H9 (cell line): ENCODE measurements at regions not wholly inside any gene's neighbourhood (a gene's known extent, or its start where the extent isn't known, plus 50 kb on each side); places are given as distances from the start of the nearest gene placed in this dataset.

Source experiments
- DNase-seq: peaks from one replicate; pipeline ENCODE4 v3.0.0-alpha.2; 2017
- H2AFZ ChIP-seq: one replicate; pipeline ENCODE4 v1.6.1; 2013; ENCODE audit warnings: mild to moderate bottlenecking, low read length, control low read depth, moderate library complexity
- H2AK5ac ChIP-seq: 2 replicates; pipeline ENCODE4 v1.6.1; 2013; ENCODE audit warnings: low read length, control low read depth, mixed read lengths; ENCODE audit not compliant: insufficient read length
- H2BK120ac ChIP-seq: one replicate; pipeline ENCODE4 v1.6.1; 2013; ENCODE audit warnings: low read depth, mild to moderate bottlenecking, low read length, control low read depth, inconsistent platforms; ENCODE audit not compliant: poor library complexity, severe bottlenecking
- H2BK12ac ChIP-seq: 2 replicates; pipeline ENCODE4 v1.6.1; 2013; ENCODE audit warnings: low read length, control low read depth, mixed read lengths, low read depth; ENCODE audit not compliant: insufficient read length
- H2BK15ac ChIP-seq: 2 replicates; pipeline ENCODE4 v1.6.1; 2013; ENCODE audit warnings: low read depth, low read length, control low read depth
- H2BK20ac ChIP-seq: one replicate; pipeline ENCODE4 v1.6.1; 2013; ENCODE audit warnings: low read depth, mild to moderate bottlenecking, low read length, control low read depth, inconsistent platforms; ENCODE audit not compliant: poor library complexity, severe bottlenecking
- H2BK5ac ChIP-seq: 2 replicates; pipeline ENCODE4 v1.6.1; 2013; ENCODE audit warnings: low read length, control low read depth, mixed read lengths; ENCODE audit not compliant: insufficient read length
- H3K14ac ChIP-seq: 2 replicates; pipeline ENCODE4 v1.6.1; 2013; ENCODE audit warnings: low read length, control low read depth; ENCODE audit not compliant: insufficient read depth
- H3K18ac ChIP-seq: 2 replicates; pipeline ENCODE4 v1.6.1; 2013; ENCODE audit warnings: low read depth, mild to moderate bottlenecking, mixed read lengths, low read length, control low read depth; ENCODE audit not compliant: insufficient read length
- H3K23ac ChIP-seq: 2 replicates; pipeline ENCODE4 v1.6.1; 2013; ENCODE audit warnings: low read length, control low read depth, mixed read lengths, low read depth; ENCODE audit not compliant: insufficient read length
- H3K23me2 ChIP-seq: 2 replicates; pipeline ENCODE4 v1.6.1; 2013; ENCODE audit warnings: low read depth, mild to moderate bottlenecking, mixed read lengths, low read length, control low read depth; ENCODE audit not compliant: insufficient read length, poor library complexity, severe bottlenecking
- H3K27ac ChIP-seq: 2 replicates; pipeline ENCODE4 v1.5.1; 2013; ENCODE audit warnings: low read length, control low read depth, mixed read lengths, low read depth; ENCODE audit not compliant: insufficient read length
- H3K27me3 ChIP-seq: 2 replicates; pipeline ENCODE4 v1.6.1; 2013; ENCODE audit warnings: low read length, control low read depth, inconsistent platforms; ENCODE audit not compliant: insufficient read depth
- H3K4ac ChIP-seq: 2 replicates; pipeline ENCODE4 v1.6.1; 2013; ENCODE audit warnings: low read depth, mild to moderate bottlenecking, control low read depth, inconsistent platforms, low read length, moderate library complexity
- H3K4me1 ChIP-seq: 2 replicates; pipeline ENCODE4 v1.6.1; 2013; ENCODE audit warnings: low read length, control low read depth, inconsistent platforms; ENCODE audit not compliant: insufficient read depth
- H3K4me2 ChIP-seq: 2 replicates; pipeline ENCODE4 v1.6.1; 2013; ENCODE audit warnings: low read length, control low read depth, mixed read lengths; ENCODE audit not compliant: insufficient read length, insufficient read depth
- H3K56ac ChIP-seq: 2 replicates; pipeline ENCODE4 v1.6.1; 2013; ENCODE audit warnings: low read depth, mild to moderate bottlenecking, mixed read lengths, low read length, control low read depth; ENCODE audit not compliant: insufficient read length
- H3K79me1 ChIP-seq: 2 replicates; pipeline ENCODE4 v1.6.1; 2013; ENCODE audit warnings: low read depth, mild to moderate bottlenecking, moderate library complexity, low read length, control low read depth, inconsistent platforms; ENCODE audit not compliant: insufficient read depth, poor library complexity, severe bottlenecking
- H3K79me2 ChIP-seq: 2 replicates; pipeline ENCODE4 v1.6.1; 2013; ENCODE audit warnings: low read length, control low read depth, inconsistent platforms; ENCODE audit not compliant: insufficient read depth
- H3K9ac ChIP-seq: 2 replicates; pipeline ENCODE4 v1.6.1; 2013; ENCODE audit warnings: low read length, control low read depth, mixed read lengths; ENCODE audit not compliant: insufficient read length; ENCODE audit errors: extremely low read depth
- H3K9me3 ChIP-seq: one replicate; pipeline ENCODE4 v1.6.1; 2013; ENCODE audit warnings: low read depth, low read length, inconsistent platforms; ENCODE audit not compliant: control insufficient read depth
- H3T11ph ChIP-seq: one replicate; pipeline ENCODE4 v1.6.1; 2013; ENCODE audit warnings: mild to moderate bottlenecking, low read length, control low read depth, inconsistent platforms
- H4K20me1 ChIP-seq: one replicate; pipeline ENCODE4 v1.6.1; 2013; ENCODE audit not compliant: control insufficient read depth, insufficient read length, insufficient read depth
- H4K5ac ChIP-seq: 2 replicates; pipeline ENCODE4 v1.6.1; 2013; ENCODE audit warnings: low read depth, mild to moderate bottlenecking, mixed read lengths, low read length, control low read depth; ENCODE audit not compliant: insufficient read length
- H4K8ac ChIP-seq: replicated peaks from 2 replicates; pipeline ENCODE4 v1.6.1; 2013; ENCODE audit warnings: low read length, control low read depth, mixed read lengths, low read depth; ENCODE audit not compliant: insufficient read length
- H4K91ac ChIP-seq: 2 replicates; pipeline ENCODE4 v1.6.1; 2013; ENCODE audit warnings: low read depth, mild to moderate bottlenecking, moderate library complexity, mixed read lengths, low read length, control low read depth; ENCODE audit not compliant: insufficient read length
- H3K27ac Mint-ChIP-seq, 3 experiments: 2 replicates in 2 of 3; 3 replicates in 1 of 3; pipeline ENCODE4 v1.8.0; 2020 to 2021; ENCODE audit warnings: mixed read lengths in 3 of 3, mild to moderate bottlenecking in 1 of 3, moderate library complexity in 1 of 3
- H3K27me3 Mint-ChIP-seq: 2 replicates; pipeline ENCODE4 v1.8.0; 2021; ENCODE audit warnings: low read depth, mild to moderate bottlenecking, moderate library complexity, mixed read lengths
- H3K36me3 Mint-ChIP-seq, 3 experiments: 2 replicates in 2 of 3; 3 replicates in 1 of 3; pipeline ENCODE4 v1.8.0; 2020 to 2021; ENCODE audit warnings: low read depth in 3 of 3, mixed read lengths in 3 of 3; ENCODE audit not compliant: insufficient read depth in 1 of 3
- H3K4me1 Mint-ChIP-seq, 2 experiments: 2 replicates each; pipeline ENCODE4 v1.8.0; 2020; ENCODE audit warnings: mixed read lengths in 2 of 2
- H3K4me3 Mint-ChIP-seq, 2 experiments: 2 replicates in 1 of 2; 3 replicates in 1 of 2; pipeline ENCODE4 v1.8.0; 2020 to 2021; ENCODE audit warnings: mild to moderate bottlenecking in 2 of 2, mixed read lengths in 2 of 2, moderate library complexity in 1 of 2
- H3K9me3 Mint-ChIP-seq, 2 experiments: 2 replicates in 1 of 2; 3 replicates in 1 of 2; pipeline ENCODE4 v1.8.0; 2020; ENCODE audit warnings: mild to moderate bottlenecking in 2 of 2, mixed read lengths in 2 of 2, moderate library complexity in 1 of 2
- CTCF ChIP-seq: fragments of 200-600 bp; sonication (generic); conservative IDR thresholded peaks from 3 replicates; pipeline ENCODE4 v1.8.0; 2021; ENCODE audit warnings: antibody characterized with exemption, mild to moderate bottlenecking
- WGBS: extraction: QIAGEN DNeasy Blood & Tissue Kit; methylation state at CpG from one replicate; pipeline ENCODE4 v1.1.7; 2013; ENCODE audit warnings: missing lambda C conversion rate, low lambda C conversion rate, mixed read lengths; ENCODE audit not compliant: insufficient read length; ENCODE audit errors: extremely low coverage; 5-methylcytosine and 5-hydroxymethylcytosine counted together

DNA sequence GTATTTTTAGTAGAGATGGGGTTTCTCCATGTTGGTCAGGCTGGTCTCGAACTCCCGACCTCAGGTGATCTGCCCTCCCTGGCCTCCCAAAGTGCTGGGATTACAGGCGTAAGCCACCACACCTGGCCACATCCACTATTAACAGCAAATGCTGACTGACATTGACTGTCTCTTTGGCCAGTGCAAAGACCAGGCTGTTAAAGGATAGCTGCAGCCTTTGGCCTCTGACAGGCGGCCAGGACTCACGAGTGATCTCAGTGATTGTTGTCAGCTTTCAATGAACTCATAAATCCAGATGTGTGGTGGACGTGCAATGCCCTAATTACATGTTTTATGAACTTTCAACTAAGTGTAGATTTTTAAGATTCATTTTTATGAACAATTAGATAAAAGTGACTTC lies 174.4 kb upstream of the EXOC2 start:
- no CpG with 5 or more reads among the region's 6 CpGs for WGBS
- Mint-ChIP-seq H3K9me3 (peaks cover 0 to 3% of the 10 kb centered on the region in 2 experiments; a peak in 1 of 5 replicates), H3K4me3 (no peak overlapping the region), H3K27ac (no peak overlapping the region), H3K36me3 (peaks cover 0 to 5% (median 0%) of the 10 kb centered on the region in 3 experiments; a peak in 1 of 7 replicates), H3K27me3 (peaks cover 6% of the 10 kb centered on the region), H3K4me1 (0 out of 4 replicates have a peak, but pooled peaks cover 0 to 2% of the 10 kb centered on the region in 2 experiments)
- Histone ChIP-seq H3K27me3 (no peaks in the 10 kb centered on the region), H3K23ac (no peak overlapping the region), H3K9ac (no peak overlapping the region), H2BK20ac (no peak overlapping the region), H2BK120ac (no peak overlapping the region), H4K8ac (no peak overlapping the region), H4K5ac (no peak overlapping the region), H3K4me2 (no peak overlapping the region), H2AK5ac (no peak overlapping the region), H3K14ac (no peak overlapping the region), H4K91ac (no peak overlapping the region), H3K18ac (no peak overlapping the region), H3K27ac (no peak overlapping the region), H4K20me1 (no peaks in the 10 kb centered on the region), H3K23me2 (no peaks in the 10 kb centered on the region), H3K9me3 (no peaks in the 10 kb centered on the region), H3K4me1 (no peaks in the 10 kb centered on the region), H2BK12ac (no peak overlapping the region), H3K56ac (no peak overlapping the region), H3K79me2 (no peaks in the 10 kb centered on the region), H3K79me1 (no peaks in the 10 kb centered on the region), H2BK5ac (no peak overlapping the region), H2BK15ac (no peak overlapping the region), H3T11ph (no peak overlapping the region), H3K4ac (no peak overlapping the region), H2AFZ (no peak overlapping the region)
- TF ChIP-seq CTCF: no peak
- DNase-seq: no peak
